Thyroid gland (tissue), 4 donors: ENCODE measurements at regions not wholly inside any gene's neighbourhood (a gene's known extent, or its start where the extent isn't known, plus 50 kb on each side); places are given as distances from the start of the nearest gene placed in this dataset.

Source experiments
- DNase-seq, 2 donors: peaks; one replicate each; pipeline ENCODE4 v3.0.0-alpha.2; 2019
- H3K27ac ChIP-seq, 3 donors: fragments of 200-600 bp; sonication (generic); 1 replicate in 2 of 3; 2 replicates in 1 of 3; pipeline ENCODE4 v1.5.1; 2016 to 2019; ENCODE audit warnings: mild to moderate bottlenecking in 1 of 3, moderate library complexity in 1 of 3
- H3K27me3 ChIP-seq: fragments of 200-600 bp; sonication (generic); one replicate; pipeline ENCODE4 v1.5.1; 2019
- H3K36me3 ChIP-seq, 2 donors: fragments of 200-600 bp; sonication (generic); one replicate each; pipeline ENCODE4 v1.5.1; 2016 to 2019
- H3K4me1 ChIP-seq, 2 donors: fragments of 200-600 bp; sonication (generic); one replicate each; pipeline ENCODE4 v1.5.1; 2017 to 2019
- H3K4me3 ChIP-seq, 3 donors: fragments of 200-600 bp; sonication (generic); replicated peaks in 1 of 3; 1 replicate in 2 of 3; 2 replicates in 1 of 3; pipeline ENCODE4 v1.5.1; 2016; ENCODE audit warnings: mild to moderate bottlenecking in 1 of 3
- H3K9me3 ChIP-seq: fragments of 200-600 bp; sonication (generic); one replicate; pipeline ENCODE4 v1.5.1; 2017
- POLR2A ChIP-seq, 2 donors: fragments of 450-650 bp; IDR thresholded peaks; one replicate each; pipeline ENCODE4 v1.6.1; 2017; ENCODE audit warnings: antibody characterized with exemption in 2 of 2, mild to moderate bottlenecking in 2 of 2, moderate library complexity in 1 of 2
- WGBS, 2 donors: methylation state at CpG; one replicate each; pipeline ENCODE4 v1.1.5; 2017; 5-methylcytosine and 5-hydroxymethylcytosine counted together
- intact Hi-C: fragments of 100-400 bp; cut with DNase I; formaldehyde crosslinking; loops from one replicate; pipeline ENCODE4 v1.15.1; 2023
- TF ChIP-seq, protein P1 (sequence below), 6 experiments: fragments of 200-600 bp in 3 of 6; fragments of 450-650 bp in 3 of 6; sonication (generic) in 3 of 6; IDR thresholded peaks; one replicate each; pipeline ENCODE4 v1.5.1; 2016 to 2019; ENCODE audit warnings: antibody characterized with exemption in 6 of 6, mild to moderate bottlenecking in 2 of 6, inconsistent platforms in 1 of 6, moderate library complexity in 1 of 6

DNA sequence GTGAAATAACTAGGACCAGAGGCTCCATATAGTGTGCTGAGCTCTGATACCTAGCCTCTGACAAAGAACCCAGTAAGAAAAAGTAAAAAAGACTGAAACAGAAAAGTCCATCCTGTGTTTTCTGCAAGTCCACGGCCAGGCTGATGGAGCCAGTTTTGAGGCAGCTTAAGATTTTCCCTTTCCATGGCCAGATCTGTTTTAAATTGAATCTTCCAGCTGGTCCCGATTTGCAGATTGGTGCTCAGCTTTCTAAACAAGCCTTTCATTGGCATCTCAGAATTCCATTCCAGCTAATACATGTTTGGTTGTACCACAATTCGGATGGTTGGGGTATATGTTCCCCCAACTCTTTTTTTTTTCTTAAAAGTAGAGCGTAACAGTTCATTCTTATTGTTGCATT lies 152.0 kb downstream of the DACT1 start:
- Histone ChIP-seq H3K9me3 (no peaks in the 10 kb centered on the region), H3K27ac (no peak overlapping the region), H3K36me3 (no peaks in the 10 kb centered on the region), H3K4me3 (no peak overlapping the region), H3K4me1 (peaks cover 0 to 3% of the 10 kb centered on the region in 2 donors), H3K27me3 (no peaks in the 10 kb centered on the region)
- TF ChIP-seq, protein P1, sequence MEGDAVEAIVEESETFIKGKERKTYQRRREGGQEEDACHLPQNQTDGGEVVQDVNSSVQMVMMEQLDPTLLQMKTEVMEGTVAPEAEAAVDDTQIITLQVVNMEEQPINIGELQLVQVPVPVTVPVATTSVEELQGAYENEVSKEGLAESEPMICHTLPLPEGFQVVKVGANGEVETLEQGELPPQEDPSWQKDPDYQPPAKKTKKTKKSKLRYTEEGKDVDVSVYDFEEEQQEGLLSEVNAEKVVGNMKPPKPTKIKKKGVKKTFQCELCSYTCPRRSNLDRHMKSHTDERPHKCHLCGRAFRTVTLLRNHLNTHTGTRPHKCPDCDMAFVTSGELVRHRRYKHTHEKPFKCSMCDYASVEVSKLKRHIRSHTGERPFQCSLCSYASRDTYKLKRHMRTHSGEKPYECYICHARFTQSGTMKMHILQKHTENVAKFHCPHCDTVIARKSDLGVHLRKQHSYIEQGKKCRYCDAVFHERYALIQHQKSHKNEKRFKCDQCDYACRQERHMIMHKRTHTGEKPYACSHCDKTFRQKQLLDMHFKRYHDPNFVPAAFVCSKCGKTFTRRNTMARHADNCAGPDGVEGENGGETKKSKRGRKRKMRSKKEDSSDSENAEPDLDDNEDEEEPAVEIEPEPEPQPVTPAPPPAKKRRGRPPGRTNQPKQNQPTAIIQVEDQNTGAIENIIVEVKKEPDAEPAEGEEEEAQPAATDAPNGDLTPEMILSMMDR (IDR thresholded peaks at IDR 0.05), result no peak
- no peak for TF ChIP-seq POLR2A (IDR thresholded peaks at IDR 0.05)
- 77 to 83% methylated on average over 4 of the region's 4 CpGs for WGBS, 2 donors
- intact Hi-C loops, result no loop called here
- DNase-seq, result no peak

DNA sequence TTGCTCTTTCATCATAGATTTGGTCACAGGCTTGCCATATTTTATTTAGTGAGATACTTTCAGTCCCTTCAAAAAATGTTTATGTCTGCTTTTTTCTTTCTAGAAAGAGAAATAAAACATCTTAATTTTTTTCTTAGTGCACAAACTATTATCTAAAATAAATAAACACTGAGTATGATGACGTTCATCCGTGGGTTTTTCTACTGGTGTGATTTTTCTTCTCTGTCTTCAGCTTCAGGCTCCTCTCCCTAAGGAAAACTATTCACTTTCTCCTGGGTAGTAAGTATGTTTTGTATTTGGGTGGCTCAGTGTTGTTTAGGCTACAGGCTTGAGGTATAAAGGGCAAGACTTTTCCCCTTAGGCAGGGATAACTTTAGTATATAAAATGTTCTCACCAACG lies 154.7 kb downstream of the DACT1 start:
- H3K4me1 ChIP-seq, result peaks cover 6 to 10% of the 10 kb centered on the region in 2 donors
- no peaks in the 10 kb centered on the region for H3K36me3 ChIP-seq
- H3K9me3 ChIP-seq, result no peaks in the 10 kb centered on the region
- 68 to 78% methylated on average over 3 of the region's 3 CpGs for WGBS, 2 donors
- H3K4me3 ChIP-seq, result no peak overlapping the region
- TF ChIP-seq, protein P1 (IDR thresholded peaks at IDR 0.05), result no peak
- no peak for TF ChIP-seq POLR2A (IDR thresholded peaks at IDR 0.05)
- no peak for DNase-seq
- intact Hi-C loops, result no loop called here
- H3K27ac ChIP-seq, result no peak overlapping the region
- H3K27me3 ChIP-seq, result no peaks in the 10 kb centered on the region

DNA sequence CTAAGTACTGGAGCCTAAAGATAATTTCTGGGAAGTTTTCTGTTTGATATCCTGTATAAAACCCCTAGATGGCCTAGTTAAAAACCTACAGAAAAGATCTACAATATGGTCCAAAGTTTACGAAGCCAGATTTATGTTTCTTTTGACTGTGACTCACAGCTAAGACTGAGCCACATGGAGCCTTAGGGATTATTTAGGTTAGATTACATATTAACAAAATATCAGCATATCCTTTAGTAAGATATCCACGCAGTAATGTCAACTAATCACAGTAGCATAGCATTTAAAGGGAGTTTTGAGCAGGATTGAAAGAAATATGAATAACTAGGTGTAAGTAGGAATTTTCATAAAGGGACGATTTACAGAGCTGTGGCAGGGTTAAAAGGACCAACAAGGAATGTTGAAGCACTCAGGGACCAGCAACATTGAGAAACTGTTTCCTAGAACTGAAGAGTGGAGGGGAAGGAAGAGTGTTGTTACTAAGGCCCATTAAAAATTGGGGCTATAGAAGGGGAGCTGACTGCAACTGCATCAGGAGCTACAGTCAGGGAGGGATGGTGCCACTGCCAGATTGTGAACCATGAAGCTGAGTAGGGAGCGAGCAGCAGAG lies 155.5 kb downstream of the DACT1 start:
- H3K27ac ChIP-seq, result no peak overlapping the region
- 90 to 92% methylated on average over 4 of the region's 4 CpGs for WGBS, 2 donors
- H3K27me3 ChIP-seq, result no peaks in the 10 kb centered on the region
- H3K36me3 ChIP-seq, result no peaks in the 10 kb centered on the region
- no peaks in the 10 kb centered on the region for H3K9me3 ChIP-seq
- TF ChIP-seq, protein P1 (IDR thresholded peaks at IDR 0.05), result no peak
- no peak for TF ChIP-seq POLR2A (IDR thresholded peaks at IDR 0.05)
- H3K4me1 ChIP-seq, result peaks cover 6 to 11% of the 10 kb centered on the region in 2 donors
- intact Hi-C loops, result no loop called here
- DNase-seq, result no peak
- H3K4me3 ChIP-seq, result no peak overlapping the region

- Histone ChIP-seq H3K27me3 (no peaks in the 10 kb centered on the region), H3K27ac (no peak overlapping the region), H3K4me3 (no peak overlapping the region), H3K9me3 (no peaks in the 10 kb centered on the region), H3K36me3 (no peaks in the 10 kb centered on the region), H3K4me1 (peaks cover 6 to 8% of the 10 kb centered on the region in 2 donors)
- TF ChIP-seq POLR2A (IDR thresholded peaks at IDR 0.05), result no peak
- TF ChIP-seq, protein P1 (IDR thresholded peaks at IDR 0.05), result no peak
- intact Hi-C loops, result no loop called here
- no peak for DNase-seq
- 81 to 88% methylated on average over 5 of the region's 5 CpGs for WGBS, 2 donors
Observed at GRCh38 chr14:58794993-58795762, 157.4 kb downstream of the DACT1 start.
